GM12891 (cell line): ENCODE measurements at regions not wholly inside any gene's neighbourhood (a gene's known extent, or its start where the extent isn't known, plus 50 kb on each side); places are given as distances from the start of the nearest gene placed in this dataset.

Source experiments
- POLR2A ChIP-seq: IDR thresholded peaks from 2 replicates; pipeline ENCODE4 v1.6.1; 2011; ENCODE audit warnings: low read depth, low read length, control low read depth
- TAF1 ChIP-seq: IDR thresholded peaks from 2 replicates; pipeline ENCODE4 v1.6.1; 2011; ENCODE audit warnings: low read depth, low read length, control low read depth

- TF ChIP-seq POLR2A = no peak
- TF ChIP-seq TAF1 = no peak
Observed at GRCh38 chr13:107347641-107348369, 779.9 kb upstream of the ARGLU1 start.
